ENCODE measurements at regions not wholly inside any gene's neighbourhood (a gene's known extent, or its start where the extent isn't known, plus 50 kb on each side); places are given as distances from the start of the nearest gene placed in this dataset.

GRCh38 chr2:21289551-21289950 is 165.8 kb downstream of the TDRD15 start:
- intact Hi-C loops (cut with DNase I): no loop called here
- no peak for DNase-seq
- H3K4me1 ChIP-seq: no peaks in the 10 kb centered on the region
- no peak overlapping the region for H3K4me3 ChIP-seq
- H3K36me3 ChIP-seq: no peaks in the 10 kb centered on the region
- H3K27me3 ChIP-seq: no peaks in the 10 kb centered on the region
- no peak overlapping the region for H3K27ac ChIP-seq
- H3K9ac ChIP-seq (ENCODE audit: low read depth in 2 of 2, low read length in 2 of 2): no peak overlapping the region
- H3K9me3 ChIP-seq: no peaks in the 10 kb centered on the region
- TF ChIP-seq CTCF (IDR thresholded peaks at IDR 0.05): no peak

GRCh38 chr2:21289989-21290388 is 166.2 kb downstream of the TDRD15 start:
- intact Hi-C loops (cut with DNase I): no loop called here
- TF ChIP-seq CTCF (IDR thresholded peaks at IDR 0.05): no peak
- Histone ChIP-seq H3K36me3 (no peaks in the 10 kb centered on the region), H3K27ac (no peak overlapping the region), H3K9ac (ENCODE audit: low read depth in 2 of 2, low read length in 2 of 2) (no peak overlapping the region), H3K4me1 (no peaks in the 10 kb centered on the region), H3K9me3 (no peaks in the 10 kb centered on the region), H3K27me3 (no peaks in the 10 kb centered on the region), H3K4me3 (no peak overlapping the region)
- DNase-seq: no peak

GRCh38 chr2:21291426-21291825 is 167.7 kb downstream of the TDRD15 start:
- H3K27me3 ChIP-seq: no peaks in the 10 kb centered on the region
- no peak overlapping the region for H3K27ac ChIP-seq
- TF ChIP-seq CTCF (IDR thresholded peaks at IDR 0.05): no peak
- no peaks in the 10 kb centered on the region for H3K4me1 ChIP-seq
- no peak overlapping the region for H3K4me3 ChIP-seq
- H3K9me3 ChIP-seq: no peaks in the 10 kb centered on the region
- H3K9ac ChIP-seq (ENCODE audit: low read depth in 2 of 2, low read length in 2 of 2): no peak overlapping the region
- intact Hi-C loops (cut with DNase I): no loop called here
- no peaks in the 10 kb centered on the region for H3K36me3 ChIP-seq
- DNase-seq: no peak

GRCh38 chr2:21294446-21294845 is 170.7 kb downstream of the TDRD15 start:
- intact Hi-C loops (cut with DNase I): no loop called here
- Histone ChIP-seq H3K9ac (ENCODE audit: low read depth in 2 of 2, low read length in 2 of 2) (no peak overlapping the region), H3K36me3 (no peaks in the 10 kb centered on the region), H3K27me3 (no peaks in the 10 kb centered on the region), H3K27ac (no peak overlapping the region), H3K4me3 (no peak overlapping the region), H3K4me1 (no peaks in the 10 kb centered on the region), H3K9me3 (no peaks in the 10 kb centered on the region)
- DNase-seq: no peak
- no peak for TF ChIP-seq CTCF (IDR thresholded peaks at IDR 0.05)

GRCh38 chr2:21299411-21299810 is 175.6 kb downstream of the TDRD15 start:
- Histone ChIP-seq H3K4me3 (no peak overlapping the region), H3K4me1 (no peaks in the 10 kb centered on the region), H3K27me3 (no peaks in the 10 kb centered on the region), H3K9ac (ENCODE audit: low read depth in 2 of 2, low read length in 2 of 2) (no peak overlapping the region), H3K27ac (no peak overlapping the region), H3K36me3 (no peaks in the 10 kb centered on the region), H3K9me3 (no peaks in the 10 kb centered on the region)
- intact Hi-C loops (cut with DNase I): no loop called here
- no peak for DNase-seq
- no peak for TF ChIP-seq CTCF (IDR thresholded peaks at IDR 0.05)

Data from colonic mucosa (tissue), 4 donors.